Right atrium auricular region (tissue), 2 donors: ENCODE measurements at regions not wholly inside any gene's neighbourhood (a gene's known extent, or its start where the extent isn't known, plus 50 kb on each side); places are given as distances from the start of the nearest gene placed in this dataset.

Experiments used
- DNase-seq: peaks from one replicate; pipeline ENCODE4 v3.0.0-alpha.2; 2019; ENCODE audit warnings: low spot score
- H3K27ac ChIP-seq, 2 donors: fragments of 200-600 bp; sonication (generic); 1 replicate in 1 of 2; 2 replicates in 1 of 2; pipeline ENCODE4 v1.5.1; 2016 to 2019
- H3K27me3 ChIP-seq, 2 donors: fragments of 200-600 bp; sonication (generic); one replicate each; pipeline versions ENCODE4 v1.5.1 to v1.6.0; 2017 to 2019
- H3K36me3 ChIP-seq: fragments of 200-600 bp; sonication (generic); one replicate; pipeline ENCODE4 v1.5.1; 2016
- H3K4me1 ChIP-seq, 2 donors: fragments of 200-600 bp; sonication (generic); one replicate each; pipeline versions ENCODE4 v1.5.1 to v1.6.0; 2017 to 2019
- H3K4me3 ChIP-seq, 2 donors: fragments of 200-600 bp; sonication (generic); 1 replicate in 1 of 2; 2 replicates in 1 of 2; pipeline ENCODE4 v1.5.1; 2017 to 2019; ENCODE audit warnings: mild to moderate bottlenecking in 1 of 2, moderate library complexity in 1 of 2
- H3K9me3 ChIP-seq, 2 donors: fragments of 200-600 bp; sonication (generic); one replicate each; pipeline ENCODE4 v1.5.1; 2019
- TF ChIP-seq, protein P1 (sequence below), 2 donors: fragments of 200-600 bp; sonication (generic); IDR thresholded peaks; one replicate each; pipeline ENCODE4 v1.5.1; 2019; ENCODE audit warnings: antibody characterized with exemption in 2 of 2

DNA sequence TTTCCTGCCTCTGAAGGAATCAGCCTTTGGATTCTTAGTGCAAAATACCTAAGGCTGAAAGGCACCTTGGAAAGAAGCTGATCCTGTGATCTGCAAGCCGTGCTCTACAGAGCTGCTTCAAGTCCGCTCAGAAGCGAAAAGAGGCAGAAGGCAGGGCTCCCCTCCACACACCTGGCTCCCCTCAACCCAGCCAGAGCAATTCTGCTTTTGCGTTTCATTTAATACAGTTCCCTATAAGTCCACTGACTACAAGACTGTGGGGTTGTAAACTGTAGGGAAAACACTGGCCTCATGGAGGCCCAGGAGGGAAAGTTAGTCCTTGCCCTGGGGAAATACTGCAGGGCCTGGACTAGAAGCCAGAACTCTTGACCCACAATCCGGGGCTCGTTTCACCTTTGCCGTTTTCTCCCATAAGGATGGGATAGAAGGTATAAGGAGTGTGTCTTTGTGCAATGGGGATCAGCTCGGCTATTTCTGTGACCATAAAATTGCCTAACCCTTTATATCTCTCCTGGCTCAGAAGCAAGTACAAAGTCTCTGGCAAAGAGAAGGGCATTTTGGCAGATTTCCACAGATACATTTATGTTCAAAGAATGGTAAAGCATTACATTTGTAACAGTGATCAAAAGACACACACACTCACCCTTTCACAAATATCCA, 95.8 kb upstream of the TEX51 start:
- TF ChIP-seq, protein P1, sequence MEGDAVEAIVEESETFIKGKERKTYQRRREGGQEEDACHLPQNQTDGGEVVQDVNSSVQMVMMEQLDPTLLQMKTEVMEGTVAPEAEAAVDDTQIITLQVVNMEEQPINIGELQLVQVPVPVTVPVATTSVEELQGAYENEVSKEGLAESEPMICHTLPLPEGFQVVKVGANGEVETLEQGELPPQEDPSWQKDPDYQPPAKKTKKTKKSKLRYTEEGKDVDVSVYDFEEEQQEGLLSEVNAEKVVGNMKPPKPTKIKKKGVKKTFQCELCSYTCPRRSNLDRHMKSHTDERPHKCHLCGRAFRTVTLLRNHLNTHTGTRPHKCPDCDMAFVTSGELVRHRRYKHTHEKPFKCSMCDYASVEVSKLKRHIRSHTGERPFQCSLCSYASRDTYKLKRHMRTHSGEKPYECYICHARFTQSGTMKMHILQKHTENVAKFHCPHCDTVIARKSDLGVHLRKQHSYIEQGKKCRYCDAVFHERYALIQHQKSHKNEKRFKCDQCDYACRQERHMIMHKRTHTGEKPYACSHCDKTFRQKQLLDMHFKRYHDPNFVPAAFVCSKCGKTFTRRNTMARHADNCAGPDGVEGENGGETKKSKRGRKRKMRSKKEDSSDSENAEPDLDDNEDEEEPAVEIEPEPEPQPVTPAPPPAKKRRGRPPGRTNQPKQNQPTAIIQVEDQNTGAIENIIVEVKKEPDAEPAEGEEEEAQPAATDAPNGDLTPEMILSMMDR (IDR thresholded peaks at IDR 0.05), result no peak
- Histone ChIP-seq H3K36me3 (no peaks in the 10 kb centered on the region), H3K27me3 (no peaks in the 10 kb centered on the region), H3K4me3 (no peak overlapping the region), H3K27ac (no peak overlapping the region), H3K4me1 (no peaks in the 10 kb centered on the region), H3K9me3 (no peaks in the 10 kb centered on the region)
- peak; percentile 18 for DNase-seq

DNA sequence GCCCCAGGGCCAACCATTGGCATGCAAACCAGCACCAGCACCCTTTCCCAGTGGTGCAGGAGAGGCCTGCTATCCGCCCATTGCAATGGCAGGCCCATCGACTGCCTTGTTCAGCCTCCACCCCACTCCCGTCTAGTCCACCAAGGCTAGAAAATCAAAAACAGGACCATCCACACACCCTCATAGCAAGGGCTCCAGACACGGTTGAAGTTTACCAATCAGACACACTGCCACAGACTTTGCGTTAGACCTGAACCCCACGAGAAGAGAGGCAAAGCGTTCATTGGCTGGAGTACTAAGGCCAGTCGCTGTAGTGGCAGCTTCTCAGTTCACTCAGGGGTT, 95.3 kb upstream of the TEX51 start:
- no peaks in the 10 kb centered on the region for H3K9me3 ChIP-seq
- TF ChIP-seq, protein P1 (IDR thresholded peaks at IDR 0.05), result no peak
- no peak overlapping the region for H3K4me3 ChIP-seq
- H3K36me3 ChIP-seq, result no peaks in the 10 kb centered on the region
- no peaks in the 10 kb centered on the region for H3K4me1 ChIP-seq
- H3K27me3 ChIP-seq, result no peaks in the 10 kb centered on the region
- H3K27ac ChIP-seq, result no peak overlapping the region
- no peak for DNase-seq

- TF ChIP-seq, protein P1 (IDR thresholded peaks at IDR 0.05), result no peak
- Histone ChIP-seq H3K9me3 (no peaks in the 10 kb centered on the region), H3K27me3 (no peaks in the 10 kb centered on the region), H3K36me3 (no peaks in the 10 kb centered on the region), H3K4me1 (no peaks in the 10 kb centered on the region), H3K4me3 (no peak overlapping the region), H3K27ac (no peak overlapping the region)
- DNase-seq, result peak; percentile 40
Measured at GRCh38 chr2:126804347-126804746, 94.3 kb upstream of the TEX51 start.

GRCh38 chr2:126808929-126809328, 89.8 kb upstream of the TEX51 start:
- no peaks in the 10 kb centered on the region for H3K4me1 ChIP-seq
- no peak overlapping the region for H3K4me3 ChIP-seq
- no peaks in the 10 kb centered on the region for H3K36me3 ChIP-seq
- no peak overlapping the region for H3K27ac ChIP-seq
- TF ChIP-seq, protein P1 (IDR thresholded peaks at IDR 0.05), result no peak
- no peaks in the 10 kb centered on the region for H3K9me3 ChIP-seq
- DNase-seq, result no peak
- H3K27me3 ChIP-seq, result no peaks in the 10 kb centered on the region

DNA sequence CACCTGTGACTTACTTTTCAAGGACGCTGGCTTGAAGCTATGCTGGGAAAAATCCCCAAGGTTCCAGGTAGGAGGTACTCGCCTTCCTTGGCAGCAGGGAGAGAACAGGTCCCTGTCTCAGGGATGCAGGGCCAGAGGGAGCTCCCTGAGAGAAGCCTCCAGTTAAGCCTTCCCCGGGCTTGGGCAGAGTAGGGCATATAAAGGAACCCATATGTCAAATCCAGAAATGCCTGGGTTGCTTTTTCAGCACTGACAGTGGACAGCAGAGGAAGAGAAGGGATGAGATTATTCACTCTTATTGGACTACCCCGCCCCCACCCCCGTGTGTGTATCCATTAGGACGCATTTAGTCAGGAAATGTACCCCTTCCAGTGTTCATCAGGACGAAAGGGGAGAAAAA, 89.3 kb upstream of the TEX51 start:
- Histone ChIP-seq H3K27me3 (no peaks in the 10 kb centered on the region), H3K4me3 (no peak overlapping the region), H3K4me1 (no peaks in the 10 kb centered on the region), H3K9me3 (no peaks in the 10 kb centered on the region), H3K36me3 (no peaks in the 10 kb centered on the region), H3K27ac (no peak overlapping the region)
- TF ChIP-seq, protein P1 (IDR thresholded peaks at IDR 0.05), result no peak
- no peak for DNase-seq

DNA sequence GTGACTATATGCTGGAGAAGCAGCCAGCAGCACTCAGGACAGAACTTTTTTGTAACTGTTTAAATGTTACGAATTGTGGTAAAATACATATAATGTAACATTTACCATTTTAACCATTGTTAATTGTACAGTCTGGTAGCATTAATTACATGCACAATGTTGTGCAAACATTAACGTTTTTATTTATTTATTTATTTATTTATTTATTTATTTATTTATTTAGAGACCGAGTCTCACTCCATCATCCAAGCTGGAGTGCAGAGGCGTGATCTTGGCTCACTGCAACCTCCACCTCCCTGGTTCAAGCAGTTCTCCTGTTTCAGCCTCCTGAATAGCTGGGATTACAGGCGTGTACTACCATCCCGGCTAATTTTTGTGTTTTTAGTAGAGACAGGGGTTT, 88.7 kb upstream of the TEX51 start:
- Histone ChIP-seq H3K27ac (no peak overlapping the region), H3K27me3 (no peaks in the 10 kb centered on the region), H3K4me3 (no peak overlapping the region), H3K9me3 (no peaks in the 10 kb centered on the region), H3K4me1 (no peaks in the 10 kb centered on the region), H3K36me3 (no peaks in the 10 kb centered on the region)
- TF ChIP-seq, protein P1 (IDR thresholded peaks at IDR 0.05), result no peak
- DNase-seq, result no peak
